ENCODE measurements at regions not wholly inside any gene's neighbourhood (a gene's known extent, or its start where the extent isn't known, plus 50 kb on each side); places are given as distances from the start of the nearest gene placed in this dataset.
"Not testable (repeated sequence)": the region's sequence is repeated elsewhere in the genome, so short reads cannot be mapped to it uniquely, and the experiment has no call there.

- H3K4me3 ChIP-seq (ENCODE audit: extremely low read depth, insufficient read depth, low read length, poor library complexity, severe bottlenecking) = no peak overlapping the region
- H3K36me3 ChIP-seq (ENCODE audit: control insufficient read depth, insufficient read depth, low read length) = no peaks in the 10 kb centered on the region
- 80 to 100% methylated on average over 1 of the region's 2 CpGs for WGBS, 2 experiments (ENCODE audit: insufficient coverage in 2 of 2)
- H3K27ac ChIP-seq (ENCODE audit: low read depth, low read length, severe bottlenecking) = no peak overlapping the region
- no peaks in the 10 kb centered on the region for H3K4me1 ChIP-seq (ENCODE audit: control insufficient read depth, insufficient read depth, low read length, poor library complexity, severe bottlenecking)
- H3K9me3 ChIP-seq (ENCODE audit: control insufficient read depth, low read length) = no peaks in the 10 kb centered on the region
Observed at GRCh38 chr15:69613988-69614387, 161.4 kb downstream of the RPLP1 start.

DNA sequence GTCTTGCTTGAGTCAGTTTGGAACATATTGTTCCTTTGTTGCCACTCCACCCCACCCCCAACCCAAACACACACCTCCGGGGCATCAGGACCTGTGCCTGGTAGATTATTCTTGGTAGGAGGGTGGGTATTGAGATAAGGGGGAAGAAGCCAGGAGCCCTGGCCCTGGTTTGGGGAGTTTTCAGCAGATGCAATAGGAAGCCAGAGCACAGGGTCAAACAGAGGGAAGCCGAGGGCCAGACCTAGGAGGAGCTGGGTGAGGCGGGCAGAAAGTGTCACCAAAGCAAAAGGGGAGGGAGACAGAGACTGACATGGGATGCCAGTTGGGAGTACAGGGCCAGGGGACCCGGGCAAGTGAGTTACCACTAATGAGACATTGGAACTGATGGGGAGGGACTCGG, 163.1 kb downstream of the RPLP1 start:
- WGBS, 2 experiments (ENCODE audit: insufficient coverage in 2 of 2) = 87 to 90% methylated on average over 3 to 4 of the region's 5 CpGs
- no peak overlapping the region for H3K4me3 ChIP-seq (ENCODE audit: extremely low read depth, insufficient read depth, low read length, poor library complexity, severe bottlenecking)
- no peak overlapping the region for H3K27ac ChIP-seq (ENCODE audit: low read depth, low read length, severe bottlenecking)
- no peaks in the 10 kb centered on the region for H3K9me3 ChIP-seq (ENCODE audit: control insufficient read depth, low read length)
- no peaks in the 10 kb centered on the region for H3K4me1 ChIP-seq (ENCODE audit: control insufficient read depth, insufficient read depth, low read length, poor library complexity, severe bottlenecking)
- no peaks in the 10 kb centered on the region for H3K36me3 ChIP-seq (ENCODE audit: control insufficient read depth, insufficient read depth, low read length)

- Histone ChIP-seq H3K36me3 (ENCODE audit: control insufficient read depth, insufficient read depth, low read length) (no peaks in the 10 kb centered on the region), H3K4me3 (ENCODE audit: extremely low read depth, insufficient read depth, low read length, poor library complexity, severe bottlenecking) (no peak overlapping the region), H3K4me1 (ENCODE audit: control insufficient read depth, insufficient read depth, low read length, poor library complexity, severe bottlenecking) (no peaks in the 10 kb centered on the region), H3K9me3 (ENCODE audit: control insufficient read depth, low read length) (no peaks in the 10 kb centered on the region), H3K27ac (ENCODE audit: low read depth, low read length, severe bottlenecking) (no peak overlapping the region)
- 80% methylated on average over 1 of the region's 3 CpGs; no CpG with 5 or more reads in 1 of the 2 experiments for WGBS, 2 experiments (ENCODE audit: insufficient coverage in 2 of 2)
Observed at GRCh38 chr15:69616558-69616957, 163.9 kb downstream of the RPLP1 start.

DNA sequence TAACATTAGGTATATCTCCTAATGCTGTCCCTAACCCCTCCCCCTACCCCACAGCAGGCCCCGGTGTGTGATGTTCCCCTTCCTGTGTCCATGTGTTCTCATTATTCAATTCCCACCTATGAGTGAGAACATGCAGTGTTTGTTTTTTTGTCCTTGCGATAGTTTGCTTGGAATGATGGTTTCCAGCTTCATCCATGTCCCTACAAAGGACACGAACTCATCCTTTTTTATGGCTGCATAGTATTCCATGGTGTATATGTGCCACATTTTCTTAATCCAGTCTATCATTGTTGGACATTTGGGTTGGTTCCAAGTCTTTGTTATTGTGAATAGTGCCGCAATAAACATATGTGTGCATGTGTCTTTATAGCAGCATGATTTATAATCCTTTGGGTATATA, 164.5 kb downstream of the RPLP1 start:
- H3K4me3 ChIP-seq (ENCODE audit: extremely low read depth, insufficient read depth, low read length, poor library complexity, severe bottlenecking); H3K27ac ChIP-seq (ENCODE audit: low read depth, low read length, severe bottlenecking); H3K36me3 ChIP-seq (ENCODE audit: control insufficient read depth, insufficient read depth, low read length); H3K9me3 ChIP-seq (ENCODE audit: control insufficient read depth, low read length); H3K4me1 ChIP-seq (ENCODE audit: control insufficient read depth, insufficient read depth, low read length, poor library complexity, severe bottlenecking): not testable (repeated sequence)
- no CpG with 5 or more reads among the region's 4 CpGs for WGBS, 2 experiments (ENCODE audit: insufficient coverage in 2 of 2)

- H3K27ac ChIP-seq (ENCODE audit: low read depth, low read length, severe bottlenecking) = no peak overlapping the region
- WGBS, 2 experiments (ENCODE audit: insufficient coverage in 2 of 2) = 64 to 89% methylated on average over 1 to 2 of the region's 3 CpGs
Observed at GRCh38 chr15:69623392-69624154, 171.0 kb downstream of the RPLP1 start.

DNA sequence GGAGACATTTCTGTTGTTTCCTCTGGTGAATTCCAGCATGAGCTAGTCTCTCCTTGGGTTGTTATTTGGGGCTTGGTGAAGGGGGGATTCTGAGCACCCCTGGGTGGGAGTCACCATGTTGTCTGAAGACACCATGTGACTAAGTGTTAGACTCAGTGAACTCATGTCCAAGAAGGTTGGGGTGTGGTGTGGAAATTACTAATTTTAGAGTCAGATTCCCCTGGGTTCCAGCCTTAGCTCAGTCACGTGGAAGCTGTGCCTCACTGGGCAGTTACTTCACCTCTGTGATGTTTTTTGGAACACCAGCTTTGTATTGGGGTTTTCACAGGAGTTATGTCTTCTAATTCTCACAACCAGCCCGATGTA, 171.5 kb downstream of the RPLP1 start:
- H3K9me3 ChIP-seq (ENCODE audit: control insufficient read depth, low read length) = no peaks in the 10 kb centered on the region
- no peak overlapping the region for H3K27ac ChIP-seq (ENCODE audit: low read depth, low read length, severe bottlenecking)
- H3K4me1 ChIP-seq (ENCODE audit: control insufficient read depth, insufficient read depth, low read length, poor library complexity, severe bottlenecking) = no peaks in the 10 kb centered on the region
- H3K4me3 ChIP-seq (ENCODE audit: extremely low read depth, insufficient read depth, low read length, poor library complexity, severe bottlenecking) = no peak overlapping the region
- WGBS, 2 experiments (ENCODE audit: insufficient coverage in 2 of 2) = 100% methylated on average over 1 of the region's 2 CpGs
- no peaks in the 10 kb centered on the region for H3K36me3 ChIP-seq (ENCODE audit: control insufficient read depth, insufficient read depth, low read length)

More at GRCh38 chr15:69623392-69624154, 171.0 kb downstream of the RPLP1 start:
- Histone ChIP-seq H3K9me3 (ENCODE audit: control insufficient read depth, low read length) (no peaks in the 10 kb centered on the region), H3K4me1 (ENCODE audit: control insufficient read depth, insufficient read depth, low read length, poor library complexity, severe bottlenecking) (no peaks in the 10 kb centered on the region), H3K4me3 (ENCODE audit: extremely low read depth, insufficient read depth, low read length, poor library complexity, severe bottlenecking) (no peak overlapping the region), H3K36me3 (ENCODE audit: control insufficient read depth, insufficient read depth, low read length) (no peaks in the 10 kb centered on the region)

DNA sequence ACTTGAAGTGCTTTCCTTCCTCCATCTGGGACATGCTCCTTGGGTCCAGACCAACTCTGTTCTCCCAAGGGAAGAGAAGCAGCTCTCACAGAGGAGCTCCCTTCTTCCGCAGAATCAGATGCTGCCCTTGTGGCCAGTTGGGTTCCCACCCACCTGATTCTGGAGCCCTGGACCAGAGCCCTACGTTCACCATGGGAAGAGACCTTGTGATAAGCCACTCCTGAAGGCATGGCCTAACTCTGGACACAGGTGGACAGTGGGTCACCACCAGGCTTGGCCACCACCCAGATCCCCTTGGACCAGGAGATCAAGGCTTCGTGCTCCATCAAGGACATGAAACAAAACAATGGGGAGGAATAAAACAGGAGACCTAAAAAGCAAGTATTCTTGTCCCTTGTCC, 172.2 kb downstream of the RPLP1 start:
- Histone ChIP-seq H3K9me3 (ENCODE audit: control insufficient read depth, low read length) (no peaks in the 10 kb centered on the region), H3K4me3 (ENCODE audit: extremely low read depth, insufficient read depth, low read length, poor library complexity, severe bottlenecking) (no peak overlapping the region), H3K27ac (ENCODE audit: low read depth, low read length, severe bottlenecking) (no peak overlapping the region), H3K4me1 (ENCODE audit: control insufficient read depth, insufficient read depth, low read length, poor library complexity, severe bottlenecking) (no peaks in the 10 kb centered on the region), H3K36me3 (ENCODE audit: control insufficient read depth, insufficient read depth, low read length) (no peaks in the 10 kb centered on the region)
- 93 to 95% methylated on average over 2 to 3 of the region's 3 CpGs for WGBS, 2 experiments (ENCODE audit: insufficient coverage in 2 of 2)

DNA sequence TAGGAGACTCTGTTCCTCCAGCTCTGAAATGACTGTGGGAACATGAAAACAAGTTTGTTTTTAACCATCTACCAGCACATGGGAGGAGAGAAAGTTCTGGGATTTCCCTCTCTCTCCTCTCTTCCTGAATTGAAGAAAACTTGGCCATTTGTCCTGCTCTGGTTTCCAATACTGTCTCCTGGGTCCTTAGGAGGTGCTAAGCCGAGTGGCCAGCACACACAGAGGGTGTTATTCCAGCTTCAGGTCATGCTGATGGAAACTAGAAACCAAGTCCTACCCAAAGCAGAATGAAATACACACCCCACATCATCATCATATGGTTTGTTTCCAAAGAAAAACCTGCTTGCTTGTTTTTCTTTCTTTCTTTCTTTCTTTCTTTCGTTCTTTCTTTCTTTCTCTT, 172.7 kb downstream of the RPLP1 start:
- H3K27ac ChIP-seq (ENCODE audit: low read depth, low read length, severe bottlenecking) = no peak overlapping the region
- H3K4me3 ChIP-seq (ENCODE audit: extremely low read depth, insufficient read depth, low read length, poor library complexity, severe bottlenecking) = no peak overlapping the region
- no peaks in the 10 kb centered on the region for H3K4me1 ChIP-seq (ENCODE audit: control insufficient read depth, insufficient read depth, low read length, poor library complexity, severe bottlenecking)
- 80 to 100% methylated on average over 1 of the region's 2 CpGs for WGBS, 2 experiments (ENCODE audit: insufficient coverage in 2 of 2)
- H3K36me3 ChIP-seq (ENCODE audit: control insufficient read depth, insufficient read depth, low read length) = no peaks in the 10 kb centered on the region
- no peaks in the 10 kb centered on the region for H3K9me3 ChIP-seq (ENCODE audit: control insufficient read depth, low read length)

DNA sequence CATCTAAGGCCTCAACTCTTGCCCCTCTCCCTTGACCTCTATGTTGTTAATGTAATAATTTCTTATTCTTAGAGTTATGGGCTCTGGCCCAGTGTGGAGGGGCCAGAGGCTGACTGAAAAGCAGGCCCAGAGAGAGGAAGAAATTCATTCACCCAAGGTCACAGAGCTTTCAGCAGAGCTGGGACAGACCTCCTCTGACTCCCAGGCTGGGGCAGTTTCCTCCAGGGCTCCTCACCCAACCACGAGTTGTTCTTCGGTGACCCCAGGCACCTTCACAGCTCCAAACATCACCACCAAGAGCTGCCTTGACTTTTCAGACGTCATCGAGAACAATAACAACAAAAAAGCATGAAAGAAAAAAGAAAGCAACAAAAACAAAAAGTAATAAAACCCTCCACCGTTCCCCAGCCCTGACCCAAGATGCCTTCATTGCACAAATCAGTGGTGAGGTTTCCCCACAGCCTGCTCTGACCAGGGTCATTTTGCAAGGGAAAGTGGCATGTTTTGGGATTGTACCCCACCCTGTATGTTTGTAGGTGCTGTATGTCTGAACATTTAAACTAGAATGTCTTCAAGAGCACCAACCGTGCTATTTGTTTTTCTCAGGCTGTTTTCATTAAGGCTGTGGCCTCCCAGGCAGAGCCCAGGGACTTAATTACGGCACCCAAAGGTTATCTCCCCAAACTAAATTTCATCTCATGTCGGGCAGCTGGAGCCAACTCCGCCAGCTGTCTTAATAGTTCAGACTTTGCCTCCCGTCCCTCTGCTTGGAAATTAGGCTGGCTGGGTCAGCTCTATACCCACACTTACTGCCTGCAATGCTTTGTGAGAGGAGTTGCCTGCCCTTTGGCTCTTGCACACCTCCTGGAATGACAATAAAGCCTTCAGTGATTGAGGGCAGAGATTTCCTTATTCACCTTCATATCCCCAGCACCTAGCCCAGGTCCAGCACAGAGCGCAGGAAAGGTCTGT, 173.8 kb downstream of the RPLP1 start:
- Histone ChIP-seq H3K27ac (ENCODE audit: low read depth, low read length, severe bottlenecking) (no peak overlapping the region), H3K4me3 (ENCODE audit: extremely low read depth, insufficient read depth, low read length, poor library complexity, severe bottlenecking) (no peak overlapping the region), H3K9me3 (ENCODE audit: control insufficient read depth, low read length) (no peaks in the 10 kb centered on the region), H3K4me1 (ENCODE audit: control insufficient read depth, insufficient read depth, low read length, poor library complexity, severe bottlenecking) (no peaks in the 10 kb centered on the region), H3K36me3 (ENCODE audit: control insufficient read depth, insufficient read depth, low read length) (no peaks in the 10 kb centered on the region)
- 88 to 95% methylated on average over 7 to 10 of the region's 11 CpGs for WGBS, 2 experiments (ENCODE audit: insufficient coverage in 2 of 2)

DNA sequence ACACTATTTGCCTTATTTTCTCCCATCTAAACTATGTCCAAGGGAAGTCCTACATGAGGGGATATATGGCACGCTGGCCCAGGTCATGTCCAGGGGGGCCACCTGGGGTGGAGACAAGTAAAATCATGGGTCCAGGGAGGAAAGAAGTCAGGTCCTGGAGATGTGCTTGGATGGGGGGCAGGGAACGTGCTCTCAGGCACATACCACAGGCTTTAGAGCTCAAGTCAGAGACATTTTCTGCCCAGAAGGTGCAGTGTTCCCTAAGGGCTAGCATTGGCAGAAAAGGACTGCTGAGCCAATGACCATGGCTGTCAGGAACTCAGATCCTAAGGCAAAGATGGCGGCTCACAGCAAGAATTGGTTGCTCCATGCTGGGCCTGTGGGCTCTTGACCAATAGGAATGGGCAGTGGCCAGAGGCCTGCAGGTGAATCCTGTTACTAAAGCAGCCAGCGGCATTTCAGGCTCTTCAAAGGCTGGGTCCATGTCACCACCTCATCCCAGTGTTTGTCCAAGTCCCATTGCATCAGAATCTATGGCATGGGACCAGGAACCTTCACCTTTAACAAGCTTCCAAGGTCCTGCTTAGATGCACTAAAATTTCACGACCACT, 175.0 kb downstream of the RPLP1 start:
- H3K4me1 ChIP-seq (ENCODE audit: control insufficient read depth, insufficient read depth, low read length, poor library complexity, severe bottlenecking) = no peaks in the 10 kb centered on the region
- 88 to 95% methylated on average over 4 to 5 of the region's 5 CpGs for WGBS, 2 experiments (ENCODE audit: insufficient coverage in 2 of 2)
- H3K4me3 ChIP-seq (ENCODE audit: extremely low read depth, insufficient read depth, low read length, poor library complexity, severe bottlenecking) = no peak overlapping the region
- no peaks in the 10 kb centered on the region for H3K9me3 ChIP-seq (ENCODE audit: control insufficient read depth, low read length)
- no peak overlapping the region for H3K27ac ChIP-seq (ENCODE audit: low read depth, low read length, severe bottlenecking)
- no peaks in the 10 kb centered on the region for H3K36me3 ChIP-seq (ENCODE audit: control insufficient read depth, insufficient read depth, low read length)
